ENCODE measurements at regions not wholly inside any gene's neighbourhood (a gene's known extent, or its start where the extent isn't known, plus 50 kb on each side); places are given as distances from the start of the nearest gene placed in this dataset.

- intact Hi-C loops (cut with DNase I) = no loop called here
- 93% methylated on average over 6 of the region's 6 CpGs for WGBS
- TF ChIP-seq POLR2AphosphoS5 (IDR thresholded peaks at IDR 0.05) (no peak), POLR2A (IDR thresholded peaks at IDR 0.05) (no peak), CTCF (IDR thresholded peaks at IDR 0.05) (no peak)
- Histone ChIP-seq H3K9me3 (no peaks in the 10 kb centered on the region), H3K4me3 (no peak overlapping the region), H3K36me3 (no peaks in the 10 kb centered on the region), H3K27me3 (replicated peaks; ENCODE audit: insufficient read depth) (no peaks in the 10 kb centered on the region), H3K4me1 (replicated peaks) (no peaks in the 10 kb centered on the region), H3K27ac (no peak overlapping the region)
- DNase-seq (ENCODE audit: low spot score) = no peak
Measured at GRCh38 chr3:5425371-5425770, 237.9 kb downstream of the EDEM1 start.

- Histone ChIP-seq H3K27me3 (replicated peaks; ENCODE audit: insufficient read depth) (no peaks in the 10 kb centered on the region), H3K4me1 (replicated peaks) (no peaks in the 10 kb centered on the region), H3K4me3 (no peak overlapping the region), H3K36me3 (no peaks in the 10 kb centered on the region), H3K27ac (no peak overlapping the region), H3K9me3 (no peaks in the 10 kb centered on the region)
- 52% methylated on average over 25 of the region's 25 CpGs for WGBS
- intact Hi-C loops (cut with DNase I) = no loop called here
- DNase-seq (ENCODE audit: low spot score) = peak; percentile 65
- TF ChIP-seq POLR2A (IDR thresholded peaks at IDR 0.05) = no peak
- peak in 3 of 4 experiments; percentile 63 to 82 (median 66) for TF ChIP-seq CTCF (IDR thresholded peaks at IDR 0.05)
Measured at GRCh38 chr3:5426094-5426883, 238.8 kb downstream of the EDEM1 start.

GRCh38 chr3:5427021-5427420 lies 239.5 kb downstream of the EDEM1 start:
- H3K36me3 ChIP-seq = no peaks in the 10 kb centered on the region
- H3K4me1 ChIP-seq (replicated peaks) = no peaks in the 10 kb centered on the region
- no peak for DNase-seq (ENCODE audit: low spot score)
- no peak overlapping the region for H3K27ac ChIP-seq
- H3K9me3 ChIP-seq = no peaks in the 10 kb centered on the region
- no peak overlapping the region for H3K4me3 ChIP-seq
- TF ChIP-seq CTCF (IDR thresholded peaks at IDR 0.05) (no peak), POLR2A (IDR thresholded peaks at IDR 0.05) (no peak), POLR2AphosphoS5 (IDR thresholded peaks at IDR 0.05) (no peak)
- WGBS = 86% methylated on average over 6 of the region's 6 CpGs
- H3K27me3 ChIP-seq (replicated peaks; ENCODE audit: insufficient read depth) = no peaks in the 10 kb centered on the region
- intact Hi-C loops (cut with DNase I) = no loop called here

- intact Hi-C loops (cut with DNase I) = no loop called here
- H3K9me3 ChIP-seq = no peaks in the 10 kb centered on the region
- no peak for DNase-seq (ENCODE audit: low spot score)
- H3K27ac ChIP-seq = no peak overlapping the region
- TF ChIP-seq POLR2A (IDR thresholded peaks at IDR 0.05) = no peak
- TF ChIP-seq CTCF (IDR thresholded peaks at IDR 0.05) = no peak
- TF ChIP-seq POLR2AphosphoS5 (IDR thresholded peaks at IDR 0.05) = no peak
- H3K4me3 ChIP-seq = no peak overlapping the region
- no peaks in the 10 kb centered on the region for H3K36me3 ChIP-seq
- no peaks in the 10 kb centered on the region for H3K27me3 ChIP-seq (replicated peaks; ENCODE audit: insufficient read depth)
- H3K4me1 ChIP-seq (replicated peaks) = no peaks in the 10 kb centered on the region
- 85% methylated on average over 3 of the region's 3 CpGs for WGBS
Measured at GRCh38 chr3:5427938-5428337, 240.4 kb downstream of the EDEM1 start.

All from prostate gland (tissue), 2 donors.